A673 (cell line): ENCODE measurements at regions not wholly inside any gene's neighbourhood (a gene's known extent, or its start where the extent isn't known, plus 50 kb on each side); places are given as distances from the start of the nearest gene placed in this dataset.

Experiments used
- CTCF ChIP-seq: fragments of 300-800, 200-600 bp; sonication (generic); conservative IDR thresholded peaks from 2 replicates; pipeline ENCODE4 v1.5.1; 2017; ENCODE audit warnings: low read depth, mild to moderate bottlenecking, antibody characterized with exemption, low read length, moderate library complexity, mixed read lengths
- EZH2 ChIP-seq: fragments of 200-600 bp; sonication (generic); IDR thresholded peaks from 2 replicates; pipeline ENCODE4 v1.6.1; 2017; ENCODE audit warnings: borderline replicate concordance, low read depth, mild to moderate bottlenecking, mixed read lengths, antibody characterized with exemption, low read length; ENCODE audit not compliant: poor library complexity, severe bottlenecking

- TF ChIP-seq CTCF, result no peak
- TF ChIP-seq EZH2, result no peak
These were observed 200.2 kb downstream of the CENPW start for GRCh38 chr6:126540161-126540560.
